ENCODE measurements at regions not wholly inside any gene's neighbourhood (a gene's known extent, or its start where the extent isn't known, plus 50 kb on each side); places are given as distances from the start of the nearest gene placed in this dataset.

GRCh38 chr14:87698481-87698880 lies 294.5 kb downstream of the GALC start:
- BruUV-seq (replicated peaks): no TSS peak
- H3K9me3 ChIP-seq (replicated peaks; ENCODE audit: control insufficient read depth, insufficient read depth, low read length): no peaks in the 10 kb centered on the region
- no peak overlapping the region for H3K4me2 ChIP-seq (ENCODE audit: control insufficient read depth, insufficient read depth)
- no peaks in the 10 kb centered on the region for H3K36me3 ChIP-seq (ENCODE audit: control insufficient read depth in 2 of 2, insufficient read depth in 2 of 2, low read length in 1 of 2)
- no peak overlapping the region for H2AFZ ChIP-seq (ENCODE audit: control insufficient read depth, low read depth, low read length)
- H3K27ac ChIP-seq (ENCODE audit: control insufficient read depth, insufficient read depth): no peak overlapping the region
- DNase-seq (ENCODE audit: low read depth, low spot score) (no peak), ATAC-seq (no peak), FAIRE-seq (no peak)
- H3K27me3 ChIP-seq (replicated peaks in 1 of 2; ENCODE audit: control insufficient read depth in 2 of 2, insufficient read depth in 2 of 2, low read length in 1 of 2): no peaks in the 10 kb centered on the region
- no peaks in the 10 kb centered on the region for H4K20me1 ChIP-seq (ENCODE audit: control insufficient read depth, insufficient read depth)
- H3K9ac ChIP-seq (ENCODE audit: control insufficient read depth, insufficient read depth, low read length): no peak overlapping the region
- intact Hi-C loops (cut with micrococcal nuclease; ENCODE audit: unreplicated experiment): no loop called here
- no peaks in the 10 kb centered on the region for H3K79me2 ChIP-seq (ENCODE audit: control insufficient read depth, insufficient read depth, low read length)
- POLR2A ChIA-PET: interaction anchor here (0.6 kb wide), 1 partner anchor 68 kb away, joined by 7 read pairs; no protein-coding TSS in a partner anchor
- CTCF ChIA-PET: no interaction called here
- WGBS (ENCODE audit: insufficient coverage, insufficient replicate concordance, low lambda C conversion rate, missing lambda C conversion rate): 0% methylated on average over 3 of the region's 3 CpGs
- SMC1A ChIA-PET (ENCODE audit: uncharacterized antibody, unreplicated experiment): no interaction called here
- TF ChIP-seq PML (IDR thresholded peaks at IDR 0.05; ENCODE audit: low read length) (no peak), NFXL1 (IDR thresholded peaks at IDR 0.05; ENCODE audit: borderline replicate concordance) (no peak), PAX8 (IDR thresholded peaks at IDR 0.05) (no peak), E2F4 (IDR thresholded peaks at IDR 0.05; ENCODE audit: low read depth, low read length) (no peak), BMI1 (IDR thresholded peaks at IDR 0.05; ENCODE audit: borderline replicate concordance) (no peak), CEBPB (IDR thresholded peaks at IDR 0.05; ENCODE audit: borderline replicate concordance in 1 of 2, low read depth in 2 of 2, low read length in 2 of 2) (no peak), MEF2A (IDR thresholded peaks at IDR 0.05; ENCODE audit: insufficient read depth, low read depth, low read length) (no peak), E4F1 (IDR thresholded peaks at IDR 0.05; ENCODE audit: borderline replicate concordance, partially characterized antibody) (no peak), ZBTB4 (CRISPR knock-in tag; IDR thresholded peaks at IDR 0.05) (no peak), FOS (IDR thresholded peaks at IDR 0.05; ENCODE audit: borderline replicate concordance, extremely low read depth, insufficient read length) (no peak), SP1 (IDR thresholded peaks at IDR 0.05; ENCODE audit: low read depth, low read length) (no peak), EZH2 (IDR thresholded peaks at IDR 0.05; ENCODE audit: borderline replicate concordance, control insufficient read depth, low read depth, low read length) (no peak), MLLT1 (IDR thresholded peaks at IDR 0.05) (no peak), USF1 (IDR thresholded peaks at IDR 0.05; ENCODE audit: borderline replicate concordance, extremely low read length, insufficient read depth, low read depth, low read length) (no peak), TARDBP (IDR thresholded peaks at IDR 0.05; ENCODE audit: borderline replicate concordance) (no peak)
- in situ Hi-C loops (cut with MboI): no loop called here
- RAD21 ChIA-PET (ENCODE audit: unreplicated experiment): no interaction called here
- H3K4me3 ChIP-seq: no peak overlapping the region
- H3K4me1 ChIP-seq (ENCODE audit: control insufficient read depth, insufficient read depth, low read length): no peaks in the 10 kb centered on the region
